ENCODE measurements at regions not wholly inside any gene's neighbourhood (a gene's known extent, or its start where the extent isn't known, plus 50 kb on each side); places are given as distances from the start of the nearest gene placed in this dataset.

GRCh38 chr11:15854245-15854644 lies 502.1 kb downstream of the SOX6 start:
- Histone ChIP-seq H3K9me3 (no peaks in the 10 kb centered on the region), H3K4me3 (no peak overlapping the region), H3K27me3 (no peaks in the 10 kb centered on the region), H3K4me1 (no peaks in the 10 kb centered on the region), H3K27ac (no peak overlapping the region), H3K36me3 (no peaks in the 10 kb centered on the region)
- TF ChIP-seq CTCF (IDR thresholded peaks at IDR 0.05): no peak
- intact Hi-C loops (cut with DNase I): no loop called here
- DNase-seq (no peak), FAIRE-seq (no peak), ATAC-seq (no peak)

GRCh38 chr11:15858881-15859280 lies 497.5 kb downstream of the SOX6 start:
- DNase-seq: no peak
- Histone ChIP-seq H3K36me3 (no peaks in the 10 kb centered on the region), H3K9me3 (no peaks in the 10 kb centered on the region), H3K27me3 (no peaks in the 10 kb centered on the region), H3K27ac (no peak overlapping the region), H3K4me3 (no peak overlapping the region), H3K4me1 (no peaks in the 10 kb centered on the region)
- WGBS, 2 donors: 83 to 90% methylated on average over 3 of the region's 3 CpGs
- TF ChIP-seq CTCF (IDR thresholded peaks at IDR 0.05): no peak
- no peak for FAIRE-seq
- no peak for ATAC-seq
- intact Hi-C loops (cut with DNase I): no loop called here

GRCh38 chr11:15859411-15859810 lies 496.9 kb downstream of the SOX6 start:
- WGBS, 2 donors: 70 to 72% methylated on average over 3 of the region's 3 CpGs
- Histone ChIP-seq H3K27me3 (no peaks in the 10 kb centered on the region), H3K9me3 (no peaks in the 10 kb centered on the region), H3K27ac (no peak overlapping the region), H3K4me1 (no peaks in the 10 kb centered on the region), H3K36me3 (no peaks in the 10 kb centered on the region), H3K4me3 (no peak overlapping the region)
- no peak for ATAC-seq
- DNase-seq: no peak
- no peak for FAIRE-seq
- no peak for TF ChIP-seq CTCF (IDR thresholded peaks at IDR 0.05)
- intact Hi-C loops (cut with DNase I): no loop called here

GRCh38 chr11:15861256-15861655 lies 495.1 kb downstream of the SOX6 start:
- H3K9me3 ChIP-seq: no peaks in the 10 kb centered on the region
- H3K27ac ChIP-seq: no peak overlapping the region
- no peak for TF ChIP-seq CTCF (IDR thresholded peaks at IDR 0.05)
- 69 to 72% methylated on average over 2 of the region's 2 CpGs for WGBS, 2 donors
- H3K4me3 ChIP-seq: no peak overlapping the region
- no peaks in the 10 kb centered on the region for H3K4me1 ChIP-seq
- ATAC-seq (no peak), DNase-seq (no peak), FAIRE-seq (no peak)
- no peaks in the 10 kb centered on the region for H3K36me3 ChIP-seq
- intact Hi-C loops (cut with DNase I): no loop called here
- H3K27me3 ChIP-seq: no peaks in the 10 kb centered on the region

- no peaks in the 10 kb centered on the region for H3K27me3 ChIP-seq
- no peak for FAIRE-seq
- TF ChIP-seq CTCF (IDR thresholded peaks at IDR 0.05): no peak
- H3K4me1 ChIP-seq: no peaks in the 10 kb centered on the region
- H3K4me3 ChIP-seq: no peak overlapping the region
- H3K36me3 ChIP-seq: no peaks in the 10 kb centered on the region
- no peaks in the 10 kb centered on the region for H3K9me3 ChIP-seq
- no peak overlapping the region for H3K27ac ChIP-seq
- intact Hi-C loops (cut with DNase I): no loop called here
- 75 to 79% methylated on average over 2 of the region's 2 CpGs for WGBS, 2 donors
- no peak for ATAC-seq
- no peak for DNase-seq
Observed at GRCh38 chr11:15863411-15863810, 492.9 kb downstream of the SOX6 start.
